HG03135 (cell line): ENCODE measurements at regions not wholly inside any gene's neighbourhood (a gene's known extent, or its start where the extent isn't known, plus 50 kb on each side); places are given as distances from the start of the nearest gene placed in this dataset.
"Not testable (repeated sequence)": the region's sequence is repeated elsewhere in the genome, so short reads cannot be mapped to it uniquely, and the experiment has no call there.

Source experiments
- ATAC-seq: cut with Tn5 transposase; IDR thresholded peaks from one replicate; pipeline ENCODE4 v1.9.1; 2021; ENCODE audit warnings: mild to moderate bottlenecking, moderate library complexity; ENCODE audit not compliant: unreplicated experiment

GRCh38 chr4:114236171-114236769 is 256.8 kb upstream of the ARSJ start:
- no peak for ATAC-seq

GRCh38 chr4:114237997-114238396 is 258.6 kb upstream of the ARSJ start:
- ATAC-seq: no peak

DNA sequence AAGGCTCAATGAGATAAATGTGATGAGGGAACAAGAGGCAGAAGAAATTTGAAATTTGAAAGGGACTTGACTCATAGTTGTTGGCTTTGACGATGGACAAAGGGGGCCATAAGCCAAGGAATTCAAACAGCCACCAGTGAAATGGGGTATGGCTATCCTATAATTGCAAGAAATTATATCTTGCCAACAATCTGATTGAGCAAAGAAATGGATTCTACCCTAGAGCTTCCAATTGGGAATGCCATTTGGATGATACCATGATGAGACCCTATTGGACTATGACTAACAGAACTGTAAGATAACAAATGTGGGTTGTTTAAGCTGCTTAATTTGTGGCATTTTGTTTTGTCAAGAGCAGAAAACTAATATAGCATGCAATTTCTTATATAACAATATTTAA is 270.1 kb upstream of the ARSJ start:
- no peak for ATAC-seq

- ATAC-seq: no peak
These were observed 270.5 kb upstream of the ARSJ start for GRCh38 chr4:114249976-114250375.

GRCh38 chr4:114250439-114250891 is 271.0 kb upstream of the ARSJ start:
- ATAC-seq: no peak

DNA sequence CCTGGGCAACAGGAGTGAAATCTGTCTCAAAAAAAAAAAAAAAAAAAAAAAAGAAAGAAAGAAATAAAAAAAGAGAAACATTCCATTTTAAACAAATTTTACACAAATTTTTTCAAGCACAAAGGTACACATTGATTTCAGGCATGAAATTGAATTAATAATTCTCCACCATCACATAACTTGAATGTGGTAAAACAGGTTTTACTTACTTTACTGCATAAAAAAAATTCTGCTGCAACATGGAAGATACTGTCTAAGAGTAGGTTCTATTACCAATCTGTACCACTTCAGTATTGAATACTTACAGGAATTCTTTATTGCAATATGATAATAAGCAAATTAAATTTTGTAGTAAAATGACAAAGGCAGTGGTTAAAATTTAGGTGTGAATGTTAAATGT is 271.6 kb upstream of the ARSJ start:
- no peak for ATAC-seq

DNA sequence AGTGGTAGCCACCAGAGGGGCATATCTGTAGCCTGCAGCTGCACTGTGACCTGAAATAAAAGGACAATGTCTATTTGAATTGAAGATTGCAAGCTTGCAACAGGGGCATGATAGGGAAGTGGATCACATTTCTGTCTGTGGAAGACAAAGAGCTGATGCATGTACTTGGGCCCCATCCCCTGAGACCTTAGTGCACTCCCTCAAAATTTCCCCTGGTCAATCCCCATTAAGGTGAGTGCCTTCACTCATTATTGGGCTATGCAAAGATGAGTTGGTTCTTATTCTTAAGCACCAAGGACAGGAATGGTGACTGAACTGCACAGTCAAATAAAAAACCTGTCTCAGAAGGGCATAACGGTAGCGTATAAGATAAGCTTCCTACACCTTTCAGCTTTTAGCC is 273.1 kb upstream of the ARSJ start:
- no peak for ATAC-seq

DNA sequence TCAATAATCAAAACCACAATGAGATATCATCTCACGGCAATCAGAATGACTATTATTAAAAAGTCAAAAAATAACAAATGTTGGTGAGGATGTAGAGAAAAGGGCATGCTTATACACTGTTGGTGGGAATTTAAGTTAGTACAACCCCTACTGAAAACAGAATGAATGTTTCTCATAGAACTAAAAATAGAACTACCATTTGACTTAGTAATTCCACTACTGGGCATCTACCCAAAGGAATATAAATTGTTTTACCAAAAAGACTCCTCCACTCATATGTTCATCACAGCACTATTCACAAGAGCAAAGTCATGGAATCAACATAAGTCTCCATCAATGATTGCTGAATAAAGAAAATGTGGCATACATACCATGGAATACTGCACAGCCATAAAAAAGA is 278.1 kb upstream of the ARSJ start:
- no peak for ATAC-seq

- ATAC-seq: not testable (repeated sequence)
These were observed 283.0 kb upstream of the ARSJ start for GRCh38 chr4:114262421-114262820.

DNA sequence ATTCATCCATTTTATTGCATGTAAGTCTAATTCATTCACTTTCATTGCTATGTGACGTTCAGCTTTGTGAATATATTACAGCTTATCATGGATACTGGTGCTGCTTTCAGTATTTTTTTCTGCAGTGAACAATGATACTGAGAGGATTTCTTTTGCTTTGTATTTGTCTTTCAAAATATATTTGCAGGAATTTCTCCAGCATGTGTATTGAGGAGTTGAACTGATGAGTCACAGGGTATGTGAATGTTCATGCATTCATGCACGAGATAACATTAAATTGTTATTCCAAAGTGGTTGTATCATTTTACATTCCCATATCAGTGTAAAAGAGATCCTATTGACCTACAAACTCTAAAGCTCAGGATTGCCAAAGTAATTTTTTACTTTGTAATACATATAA is 283.8 kb upstream of the ARSJ start:
- no peak for ATAC-seq

- no peak for ATAC-seq
These were observed 285.0 kb upstream of the ARSJ start for GRCh38 chr4:114264452-114264851.

DNA sequence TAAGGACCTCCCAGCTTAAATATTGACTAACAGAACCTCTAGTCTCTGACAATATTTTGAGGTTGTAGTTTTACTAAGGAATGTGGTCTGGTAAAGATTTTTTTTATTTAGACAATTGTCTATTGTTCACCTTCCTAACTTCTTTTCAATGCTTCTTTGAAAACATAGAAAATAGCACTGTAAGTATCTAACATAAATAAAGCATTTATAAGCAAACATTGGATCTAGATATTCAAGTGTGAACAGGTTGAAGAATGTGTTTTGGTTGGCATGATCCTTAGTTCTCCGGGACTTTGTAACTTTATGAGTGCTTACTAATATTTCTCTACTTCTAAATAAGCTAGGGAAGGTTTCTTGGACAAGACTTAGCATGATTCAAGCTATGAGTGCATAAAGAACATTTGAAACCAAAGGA is 285.4 kb upstream of the ARSJ start:
- ATAC-seq: no peak

- no peak for ATAC-seq
These were observed 285.9 kb upstream of the ARSJ start for GRCh38 chr4:114265342-114265741.

DNA sequence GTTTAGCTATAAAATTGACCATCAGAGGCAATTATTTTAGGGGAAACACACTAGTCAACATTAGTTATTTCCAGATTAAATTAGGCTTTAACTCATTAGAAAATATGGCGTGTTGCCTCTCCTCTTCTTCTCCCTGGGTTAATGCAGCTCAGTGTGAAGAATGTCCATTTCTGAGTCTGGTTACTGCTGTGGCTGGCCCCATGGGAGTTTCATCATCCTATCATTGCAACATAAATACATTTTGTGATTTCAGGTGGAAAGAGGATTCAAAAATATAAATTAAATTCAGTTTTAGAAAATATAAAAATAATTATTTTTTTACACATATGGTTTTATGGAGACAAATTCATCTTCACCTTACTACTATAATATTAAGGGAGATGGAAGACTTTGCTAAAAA is 288.5 kb upstream of the ARSJ start:
- no peak for ATAC-seq

GRCh38 chr4:114271031-114271430 is 291.6 kb upstream of the ARSJ start:
- ATAC-seq: no peak

GRCh38 chr4:114272226-114272625 is 292.8 kb upstream of the ARSJ start:
- ATAC-seq: no peak

- ATAC-seq: no peak
These were observed 293.8 kb upstream of the ARSJ start for GRCh38 chr4:114273238-114273637.

DNA sequence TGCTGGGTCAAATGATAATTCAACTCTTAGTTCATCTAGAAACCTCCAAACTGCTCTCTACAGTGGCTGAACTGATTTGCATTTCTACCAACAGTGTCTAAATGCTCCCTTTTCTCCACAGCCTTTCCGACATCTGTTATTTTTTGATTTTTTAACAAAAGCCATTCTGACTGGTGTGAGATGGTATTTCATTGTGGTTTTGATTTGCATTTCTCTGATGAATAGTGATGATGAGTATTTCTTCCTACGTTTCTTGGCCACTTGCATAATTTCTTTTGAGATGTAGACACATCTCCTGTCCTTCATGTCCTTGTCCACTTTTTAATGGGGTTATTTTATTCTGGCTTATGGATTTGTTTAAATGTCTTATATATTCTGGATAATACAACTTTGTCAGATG is 298.2 kb upstream of the ARSJ start:
- no peak for ATAC-seq

- no peak for ATAC-seq
These were observed 299.6 kb upstream of the ARSJ start for GRCh38 chr4:114279066-114279465.

DNA sequence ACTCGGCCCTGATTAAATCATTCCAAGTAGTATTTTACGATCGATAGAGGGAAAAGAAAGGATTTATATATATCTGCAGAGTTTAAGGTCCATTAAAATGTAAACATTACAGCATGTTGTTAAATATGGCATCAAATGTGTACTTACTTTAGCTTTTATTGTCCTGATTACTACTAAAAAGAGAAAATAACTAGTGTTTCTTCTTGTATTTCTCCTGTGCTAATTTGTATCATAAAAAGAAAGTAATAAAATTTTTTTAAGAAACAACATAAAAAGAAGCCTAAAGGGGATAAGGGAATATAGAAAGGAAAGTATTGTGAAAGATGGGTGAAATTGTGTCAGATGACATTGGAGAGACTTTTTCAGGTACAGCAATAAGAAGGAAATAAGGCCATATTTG is 300.3 kb upstream of the ARSJ start:
- no peak for ATAC-seq

DNA sequence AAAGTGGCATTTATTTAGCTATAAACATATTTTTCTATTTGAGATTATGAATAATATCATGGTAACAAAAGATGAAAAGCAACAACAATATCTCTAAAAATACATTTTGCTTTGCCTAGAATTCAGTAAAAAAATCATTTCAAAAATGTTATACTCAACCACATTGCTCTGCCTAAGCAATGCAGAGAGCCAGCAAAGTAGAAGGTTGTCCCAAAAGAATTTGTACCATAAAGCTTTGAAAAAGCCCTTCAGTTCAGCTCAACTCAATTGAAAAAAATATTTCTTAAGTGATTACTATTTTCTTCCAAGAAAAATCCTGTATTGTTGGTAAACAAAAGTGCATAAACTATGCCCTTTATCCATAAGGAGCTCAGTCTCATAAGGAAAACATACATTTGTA is 301.2 kb upstream of the ARSJ start:
- ATAC-seq: no peak

DNA sequence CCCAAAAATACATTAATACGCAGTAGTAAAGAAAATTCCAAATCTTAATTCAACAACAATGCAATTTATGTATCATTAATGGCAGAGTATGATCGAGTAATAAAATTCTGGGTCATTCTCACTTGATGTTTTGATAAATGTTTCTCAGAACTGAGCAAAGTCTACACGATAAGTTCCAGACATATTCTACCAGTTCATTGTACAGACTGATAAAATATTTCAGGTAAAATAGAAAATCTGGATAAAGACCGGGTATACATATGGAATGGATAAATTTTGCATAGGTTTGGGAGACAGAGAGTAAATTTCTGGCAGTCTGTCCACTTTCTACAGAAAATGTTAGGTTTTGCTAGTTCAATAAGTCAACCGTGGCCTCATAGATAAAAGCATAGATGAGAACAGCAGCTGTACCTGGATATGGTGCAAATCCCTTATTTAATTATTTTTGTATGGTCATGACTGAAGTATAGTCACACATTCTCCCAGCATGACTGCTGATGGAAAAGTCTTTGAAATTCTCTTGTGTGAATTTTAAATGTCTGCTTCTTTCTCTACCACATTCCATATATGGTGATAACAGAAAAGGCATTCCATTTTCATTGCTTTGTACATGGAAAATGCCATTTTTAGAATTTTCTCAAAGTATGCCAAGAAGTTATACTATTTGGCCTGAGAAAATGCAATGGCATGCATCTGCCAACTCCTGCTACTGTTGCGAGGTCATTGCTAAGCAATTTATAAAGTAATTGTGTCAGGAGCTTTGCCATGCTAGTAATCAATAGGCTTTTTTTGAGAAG is 301.9 kb upstream of the ARSJ start:
- no peak for ATAC-seq

- ATAC-seq: no peak
These were observed 303.5 kb upstream of the ARSJ start for GRCh38 chr4:114282937-114283336.
